NCI-H187 treated with DMSO at 0.1 percent for 48 hours (cell line): ENCODE measurements at regions not wholly inside any gene's neighbourhood (a gene's known extent, or its start where the extent isn't known, plus 50 kb on each side); places are given as distances from the start of the nearest gene placed in this dataset.
"Not testable (repeated sequence)": the region's sequence is repeated elsewhere in the genome, so short reads cannot be mapped to it uniquely, and the experiment has no call there.

Source experiments
- DNase-seq: peaks from one replicate; lab custom pipeline; 2025; lab: John Stamatoyannopoulos, UW

DNA sequence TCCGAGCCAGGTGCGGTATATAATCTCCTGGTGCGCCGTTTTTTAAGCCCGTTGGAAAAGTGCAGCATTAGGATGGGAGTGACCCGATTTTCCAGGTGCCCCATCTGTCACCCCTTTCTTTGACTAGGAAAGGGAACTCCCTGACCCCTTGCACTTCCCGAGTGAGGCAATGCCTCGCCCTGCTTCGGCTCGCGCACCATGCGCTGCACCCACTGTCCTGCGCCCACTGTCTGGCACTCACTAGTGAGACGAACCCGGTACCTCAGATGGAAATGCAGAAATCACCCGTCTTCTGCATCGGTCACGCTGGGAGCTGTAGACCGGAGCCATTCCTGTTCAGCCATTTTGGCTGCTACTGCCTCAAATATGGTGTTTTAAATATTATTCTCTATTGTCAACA, 198.0 kb downstream of the MEIS1 start:
- not testable (repeated sequence) for DNase-seq

DNA sequence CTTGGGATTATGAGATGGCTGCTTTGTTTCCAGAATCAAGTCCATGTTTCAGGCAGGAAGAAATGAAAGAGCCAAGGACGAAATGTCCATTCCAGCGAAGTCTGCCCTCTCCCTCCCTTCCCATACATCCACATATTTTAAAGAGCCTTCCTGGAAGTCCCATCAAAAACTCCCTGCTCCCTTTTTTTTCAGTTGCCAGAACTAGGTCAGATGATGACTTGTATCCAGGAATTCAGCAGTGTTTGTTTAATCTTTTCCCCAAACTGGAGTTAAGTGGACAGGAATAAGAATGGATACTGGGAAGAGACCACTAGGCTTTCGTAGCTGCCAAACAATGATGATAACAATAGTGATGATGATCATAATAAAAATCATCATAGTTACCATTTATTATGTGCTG, 198.7 kb downstream of the MEIS1 start:
- DNase-seq = no peak

DNA sequence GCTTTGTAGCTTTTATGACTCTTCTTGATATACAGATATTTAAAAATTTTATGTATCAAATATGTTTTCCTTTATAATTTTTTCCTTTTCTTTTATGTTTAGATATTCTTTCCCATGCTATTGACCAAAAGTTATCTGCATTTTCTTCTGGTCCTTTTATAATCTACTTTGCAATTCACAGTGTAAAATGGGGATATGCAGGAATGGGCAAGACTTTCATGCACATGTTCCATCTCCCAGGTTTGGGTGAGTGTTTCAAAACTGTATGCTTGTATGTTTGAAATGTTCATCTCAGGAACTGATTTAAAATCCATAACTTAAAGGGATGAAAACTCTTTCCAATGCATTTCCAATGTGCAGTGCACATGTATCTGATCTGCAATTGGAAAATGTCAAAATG, 199.9 kb downstream of the MEIS1 start:
- no peak for DNase-seq

DNA sequence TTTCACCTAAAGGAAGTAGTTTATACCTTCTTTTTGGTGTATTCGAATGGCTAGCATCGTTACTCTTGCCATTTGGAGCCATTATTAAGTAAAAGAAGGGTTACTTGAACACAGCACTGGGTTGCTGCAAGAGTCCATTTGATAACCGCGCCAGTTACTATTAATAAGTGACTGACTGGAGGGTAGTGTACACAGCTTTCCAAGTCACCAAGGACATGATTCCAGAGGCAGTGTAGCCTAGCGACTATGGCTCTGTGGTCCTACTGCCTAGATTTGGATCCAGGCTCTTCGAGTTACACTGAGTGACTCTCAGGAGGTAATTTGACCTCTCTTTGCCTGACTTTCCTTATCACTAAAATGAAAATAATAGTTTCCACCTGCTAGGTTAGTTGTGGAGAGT, 206.8 kb downstream of the MEIS1 start:
- DNase-seq = no peak

GRCh38 chr2:66648081-66648480, 213.2 kb downstream of the MEIS1 start:
- DNase-seq = not testable (repeated sequence)

GRCh38 chr2:66649006-66649405, 214.1 kb downstream of the MEIS1 start:
- DNase-seq = no peak

DNA sequence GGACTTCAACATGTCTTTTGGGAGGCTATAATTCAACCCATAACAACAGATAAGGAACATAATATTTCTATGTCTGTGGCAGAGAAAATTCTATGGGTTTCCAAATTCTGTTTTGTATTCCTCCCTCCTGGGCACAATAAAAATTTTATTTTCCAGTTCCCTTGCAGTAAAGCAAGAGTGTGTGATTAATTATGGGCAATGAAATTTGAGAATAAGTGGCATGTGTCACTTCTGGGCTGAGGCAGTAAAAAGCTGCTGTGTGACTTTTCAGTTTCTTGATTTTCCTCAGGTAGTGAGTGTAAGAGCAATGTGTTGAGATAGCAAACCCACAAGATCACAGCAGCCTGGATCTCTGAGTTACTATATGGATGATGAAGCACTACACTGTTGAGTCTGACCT, 216.4 kb downstream of the MEIS1 start:
- no peak for DNase-seq

- DNase-seq = no peak
Observed at GRCh38 chr2:66660804-66661203, 225.9 kb downstream of the MEIS1 start.

DNA sequence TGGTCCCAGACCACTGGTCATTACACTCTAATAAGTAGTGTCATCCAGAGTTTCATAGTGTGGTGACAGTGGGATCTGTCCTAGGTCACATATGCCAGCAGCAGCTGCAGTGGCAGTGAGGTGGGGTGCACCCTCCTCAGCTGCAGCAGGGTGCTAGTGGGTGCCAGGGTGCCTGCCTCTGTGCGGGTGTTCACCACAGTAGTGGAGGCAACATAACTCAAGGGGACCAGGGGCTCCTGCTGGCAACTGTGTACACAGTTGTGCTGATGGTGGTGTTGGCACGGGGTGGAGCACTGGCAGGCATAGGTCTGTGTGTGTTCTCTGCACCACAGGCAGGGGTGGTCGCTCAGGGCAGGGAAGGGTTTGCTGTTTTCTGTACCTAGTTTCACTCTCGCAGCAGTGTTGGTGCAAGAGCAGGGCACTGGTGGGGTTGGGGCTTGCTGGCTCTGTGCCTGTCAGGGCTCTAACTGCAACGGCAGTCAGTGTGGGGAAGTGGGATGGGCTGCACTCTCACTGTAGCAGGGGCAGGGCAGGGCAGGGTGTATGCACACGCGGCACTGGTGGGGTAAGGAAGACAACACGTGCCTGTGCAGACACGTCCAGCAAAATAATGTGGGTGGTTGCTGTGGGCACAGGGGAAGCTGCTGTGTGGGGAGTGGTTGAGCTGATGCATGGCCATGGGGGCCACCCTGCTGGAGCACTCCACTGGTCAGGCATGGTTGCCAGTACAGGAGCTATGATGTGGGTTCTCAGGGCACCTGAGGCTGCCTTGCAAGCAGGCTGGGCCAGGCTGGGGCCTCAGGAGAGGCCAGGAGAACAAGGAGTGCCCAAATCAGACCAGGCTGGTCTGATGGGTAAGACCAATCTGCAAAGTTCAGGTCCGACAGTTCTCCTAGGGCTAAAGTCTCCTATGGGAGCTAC, 226.6 kb downstream of the MEIS1 start:
- no peak for DNase-seq

GRCh38 chr2:66665124-66665984, 230.4 kb downstream of the MEIS1 start:
- DNase-seq = no peak

- no peak for DNase-seq
Observed at GRCh38 chr2:66667301-66667700, 232.4 kb downstream of the MEIS1 start.

DNA sequence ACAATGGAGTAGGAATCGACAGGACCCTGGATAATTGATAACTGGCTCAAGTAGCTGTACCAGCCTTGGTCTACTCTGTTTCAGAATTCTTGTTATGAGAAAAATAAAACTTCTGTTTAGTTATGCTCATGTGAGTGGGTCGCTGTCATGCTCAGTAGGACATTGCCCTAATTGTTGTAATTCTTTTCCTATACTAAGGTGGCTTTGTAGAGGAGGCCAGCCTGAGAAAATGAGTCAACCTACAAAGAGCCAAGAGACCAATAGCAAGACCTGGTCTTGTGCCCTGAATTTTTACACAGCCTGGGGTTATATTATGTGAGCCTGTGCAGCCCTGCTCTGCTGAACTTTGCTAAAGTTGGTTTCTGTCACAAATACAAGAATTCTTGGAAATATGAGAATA, 238.4 kb downstream of the MEIS1 start:
- no peak for DNase-seq

GRCh38 chr2:66674087-66674486, 239.2 kb downstream of the MEIS1 start:
- no peak for DNase-seq

DNA sequence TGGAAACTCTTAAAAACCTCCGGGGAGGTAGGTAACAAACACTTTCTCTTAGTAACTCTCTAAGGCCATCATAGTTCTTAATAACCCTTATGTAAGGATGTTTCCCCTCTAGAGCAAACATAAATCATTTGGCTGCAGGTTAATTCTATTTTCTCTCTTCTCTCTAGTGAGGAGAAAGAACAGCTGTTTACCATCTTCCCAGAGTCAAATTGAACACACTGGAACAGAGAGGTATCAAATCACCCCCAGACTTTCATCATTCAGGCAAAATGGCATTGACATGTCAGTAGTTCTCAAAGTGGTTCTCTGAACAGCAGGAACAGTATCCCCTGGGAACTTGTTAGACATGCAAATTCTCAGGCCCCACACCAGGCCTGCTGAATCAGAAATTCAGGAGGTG, 240.7 kb downstream of the MEIS1 start:
- peak; percentile 64 for DNase-seq

GRCh38 chr2:66679442-66679841, 244.5 kb downstream of the MEIS1 start:
- DNase-seq = no peak

DNA sequence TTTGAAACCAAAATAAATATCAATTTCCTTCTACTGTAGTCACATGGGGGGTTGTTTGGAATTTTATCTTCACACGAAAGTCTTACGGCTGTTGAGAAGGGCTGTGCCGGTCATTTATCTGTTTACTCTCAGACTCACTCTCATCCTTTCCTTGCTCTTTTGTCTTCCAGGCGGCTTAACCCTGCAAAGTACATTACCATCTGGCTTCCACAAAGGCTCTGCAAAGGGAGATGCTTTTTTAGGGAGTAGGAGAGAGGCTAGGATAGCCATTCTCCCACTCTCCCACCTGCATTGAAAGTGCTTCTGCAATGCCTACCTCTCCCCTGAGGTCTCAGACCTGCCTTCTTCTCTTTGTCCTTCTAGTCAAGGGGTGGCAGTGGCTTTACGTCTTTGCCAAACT, 247.6 kb downstream of the MEIS1 start:
- DNase-seq = peak; percentile 28

DNA sequence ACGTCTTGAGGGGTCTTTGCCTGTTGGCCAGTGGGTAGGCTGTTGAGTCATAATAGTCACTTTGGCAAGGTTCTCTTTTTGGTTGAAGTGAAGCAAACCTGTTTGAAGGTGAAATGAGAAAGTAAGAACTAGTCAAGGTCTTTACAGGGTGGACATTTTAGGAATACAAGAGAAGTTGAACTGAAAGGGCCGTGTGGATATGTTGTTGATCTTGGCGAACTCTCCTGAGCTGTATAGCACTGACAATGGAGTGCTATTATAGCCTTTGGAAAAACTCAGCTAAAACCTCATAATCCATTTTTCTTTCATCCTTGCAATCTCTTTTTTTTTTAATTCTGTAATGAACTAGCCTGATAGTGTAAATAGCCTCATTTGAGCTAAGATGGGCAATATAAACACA, 248.1 kb downstream of the MEIS1 start:
- no peak for DNase-seq

- DNase-seq = no peak
Observed at GRCh38 chr2:66683599-66683998, 248.7 kb downstream of the MEIS1 start.

DNA sequence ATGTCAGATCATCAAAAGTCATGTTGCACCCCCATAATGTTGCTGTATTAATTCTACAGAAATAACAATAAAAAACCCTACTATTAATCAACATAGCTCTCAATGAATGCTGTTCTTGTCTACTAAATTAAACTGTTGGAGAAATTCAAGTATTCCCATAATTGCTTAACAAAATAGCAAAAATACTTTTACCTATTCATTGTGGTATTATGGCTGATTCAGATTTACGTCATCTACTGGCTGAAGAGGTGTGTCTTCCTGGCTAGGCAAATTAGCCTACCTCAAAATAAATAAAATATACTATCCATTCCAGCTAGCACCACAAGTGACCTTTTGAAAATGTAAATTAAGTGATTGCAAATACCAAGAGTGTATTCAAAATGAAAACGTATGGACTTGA, 249.4 kb downstream of the MEIS1 start:
- no peak for DNase-seq

DNA sequence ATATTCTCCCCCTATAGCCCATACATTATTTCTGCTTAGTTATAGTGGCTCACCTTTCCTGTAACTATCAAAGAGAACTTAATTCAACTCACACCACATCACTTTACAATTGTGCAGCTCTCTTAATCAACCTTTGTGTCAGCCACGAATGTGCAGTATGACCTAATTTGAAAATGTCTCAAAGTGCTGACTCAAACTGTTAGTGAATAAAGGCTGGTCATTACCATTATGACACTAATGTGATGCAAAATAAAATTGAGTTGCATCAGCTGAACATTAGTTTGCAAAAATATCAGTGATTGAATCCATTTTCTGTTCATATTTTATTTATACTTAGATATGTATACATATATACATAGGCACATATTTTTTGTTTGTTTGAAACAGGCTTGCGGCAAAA, 251.8 kb downstream of the MEIS1 start:
- no peak for DNase-seq

GRCh38 chr2:66688951-66689350, 254.0 kb downstream of the MEIS1 start:
- no peak for DNase-seq

- DNase-seq = no peak
Observed at GRCh38 chr2:66689456-66690051, 254.6 kb downstream of the MEIS1 start.
